Smooth muscle cell (in vitro differentiated cells): ENCODE measurements at regions not wholly inside any gene's neighbourhood (a gene's known extent, or its start where the extent isn't known, plus 50 kb on each side); places are given as distances from the start of the nearest gene placed in this dataset.

ENCODE experiments used
- DNase-seq: peaks from one replicate; lab custom pipeline; 2025; ENCODE audit not compliant: unreplicated experiment; lab: John Stamatoyannopoulos, UW
- H2AFZ ChIP-seq: fragments of 200-600 bp; sonication (generic); 2 replicates; pipeline ENCODE4 v1.6.0; 2016; ENCODE audit warnings: antibody characterized with exemption, low read depth, mild to moderate bottlenecking
- H3F3A ChIP-seq: fragments of 200-600 bp; sonication (generic); 2 replicates; pipeline ENCODE4 v1.6.0; 2017; ENCODE audit warnings: antibody characterized with exemption, low read depth
- H3K27ac ChIP-seq: fragments of 200-600 bp; sonication (generic); 2 replicates; pipeline ENCODE4 v1.5.1; 2016; ENCODE audit warnings: low read depth, mild to moderate bottlenecking
- H3K27me3 ChIP-seq: fragments of 200-600 bp; sonication (generic); 2 replicates; pipeline ENCODE4 v1.6.1; 2016; ENCODE audit warnings: low read depth, mild to moderate bottlenecking
- H3K36me3 ChIP-seq: fragments of 200-600 bp; sonication (generic); 2 replicates; pipeline ENCODE4 v1.5.1; 2016; ENCODE audit warnings: low read depth
- H3K4me1 ChIP-seq: fragments of 200-600 bp; sonication (generic); 2 replicates; pipeline ENCODE4 v1.5.1; 2016; ENCODE audit warnings: low read depth
- H3K4me2 ChIP-seq: fragments of 200-600 bp; sonication (generic); 2 replicates; pipeline ENCODE4 v1.6.0; 2016; ENCODE audit warnings: mild to moderate bottlenecking
- H3K4me3 ChIP-seq: fragments of 200-600 bp; sonication (generic); 2 replicates; pipeline ENCODE4 v1.5.1; 2016; ENCODE audit warnings: mild to moderate bottlenecking
- H3K79me2 ChIP-seq: fragments of 200-600 bp; sonication (generic); 2 replicates; pipeline ENCODE4 v1.6.0; 2016; ENCODE audit warnings: low read depth, mild to moderate bottlenecking
- H3K9ac ChIP-seq: fragments of 200-600 bp; sonication (generic); 2 replicates; pipeline ENCODE4 v1.6.0; 2016; ENCODE audit warnings: low read depth
- H3K9me3 ChIP-seq: fragments of 200-600 bp; sonication (generic); replicated peaks from 2 replicates; pipeline ENCODE4 v1.5.1; 2016; ENCODE audit warnings: low read depth
- H4K20me1 ChIP-seq: fragments of 200-600 bp; sonication (generic); 2 replicates; pipeline ENCODE4 v1.6.0; 2016; ENCODE audit warnings: low read depth
- CTCF ChIP-seq: fragments of 200-600 bp; sonication (generic); IDR thresholded peaks from 2 replicates; pipeline ENCODE4 v1.5.1; 2017; ENCODE audit warnings: borderline replicate concordance, mild to moderate bottlenecking, antibody characterized with exemption; ENCODE audit not compliant: insufficient read depth, poor library complexity, severe bottlenecking
- WGBS: methylation state at CpG from one replicate; pipeline ENCODE4 v1.1.7; 2016; ENCODE audit warnings: low lambda C conversion rate; 5-methylcytosine and 5-hydroxymethylcytosine counted together

DNA sequence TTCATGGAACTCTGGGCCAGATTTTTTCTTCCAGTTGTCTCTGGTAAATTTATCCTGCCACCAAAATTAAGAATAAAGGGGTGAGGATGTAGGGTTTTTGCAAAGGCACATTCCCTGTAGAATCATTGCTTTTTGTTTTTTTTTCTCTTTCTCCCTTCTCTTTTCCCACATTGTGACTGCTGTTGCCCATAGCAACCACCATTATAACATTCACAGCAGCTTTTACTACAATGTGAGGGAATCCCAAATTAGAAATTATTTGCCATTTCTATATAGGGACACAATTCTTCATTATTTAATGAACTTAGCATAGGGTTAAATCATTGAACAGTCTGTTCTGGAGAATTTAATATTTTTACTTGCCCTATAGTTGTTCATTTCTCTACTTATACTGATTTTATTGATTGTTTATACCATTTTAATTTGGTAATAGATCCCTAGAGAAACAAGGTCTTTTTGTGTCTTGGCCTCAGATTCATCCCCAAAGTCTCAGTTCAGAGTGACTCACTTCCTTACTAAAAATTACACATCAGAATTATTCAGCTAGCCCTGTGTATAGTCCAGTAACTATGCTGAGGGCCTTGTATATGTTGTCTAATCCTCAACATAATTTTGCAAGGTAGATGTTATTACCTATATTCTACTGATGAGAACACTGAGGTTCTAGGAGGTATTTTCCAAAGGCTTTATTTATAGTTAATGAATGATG lies 80.8 kb upstream of the ANK2 start:
- H3F3A ChIP-seq: no peaks in the 10 kb centered on the region
- TF ChIP-seq CTCF: no peak
- no peak overlapping the region for H3K4me2 ChIP-seq
- H3K79me2 ChIP-seq: no peaks in the 10 kb centered on the region
- H3K9ac ChIP-seq: no peak overlapping the region
- no peak overlapping the region for H3K27ac ChIP-seq
- no peaks in the 10 kb centered on the region for H3K9me3 ChIP-seq
- peaks cover 18% of the 10 kb centered on the region for H3K4me1 ChIP-seq
- H2AFZ ChIP-seq: no peak overlapping the region
- no peaks in the 10 kb centered on the region for H4K20me1 ChIP-seq
- no peaks in the 10 kb centered on the region for H3K27me3 ChIP-seq
- H3K4me3 ChIP-seq: no peak overlapping the region
- no peak for DNase-seq
- no peaks in the 10 kb centered on the region for H3K36me3 ChIP-seq

- H3K4me1 ChIP-seq: peaks cover 18% of the 10 kb centered on the region
- DNase-seq: no peak
- H3F3A ChIP-seq: no peaks in the 10 kb centered on the region
- H3K9ac ChIP-seq: no peak overlapping the region
- H3K27me3 ChIP-seq: no peaks in the 10 kb centered on the region
- no peak overlapping the region for H3K4me3 ChIP-seq
- no peak overlapping the region for H2AFZ ChIP-seq
- H3K27ac ChIP-seq: no peak overlapping the region
- no peaks in the 10 kb centered on the region for H4K20me1 ChIP-seq
- H3K9me3 ChIP-seq: no peaks in the 10 kb centered on the region
- no peaks in the 10 kb centered on the region for H3K36me3 ChIP-seq
- no peak overlapping the region for H3K4me2 ChIP-seq
- no peak for TF ChIP-seq CTCF
- no peaks in the 10 kb centered on the region for H3K79me2 ChIP-seq
- 89% methylated on average over 2 of the region's 2 CpGs for WGBS
Observed at GRCh38 chr4:112970903-112971302, 78.5 kb upstream of the ANK2 start.

DNA sequence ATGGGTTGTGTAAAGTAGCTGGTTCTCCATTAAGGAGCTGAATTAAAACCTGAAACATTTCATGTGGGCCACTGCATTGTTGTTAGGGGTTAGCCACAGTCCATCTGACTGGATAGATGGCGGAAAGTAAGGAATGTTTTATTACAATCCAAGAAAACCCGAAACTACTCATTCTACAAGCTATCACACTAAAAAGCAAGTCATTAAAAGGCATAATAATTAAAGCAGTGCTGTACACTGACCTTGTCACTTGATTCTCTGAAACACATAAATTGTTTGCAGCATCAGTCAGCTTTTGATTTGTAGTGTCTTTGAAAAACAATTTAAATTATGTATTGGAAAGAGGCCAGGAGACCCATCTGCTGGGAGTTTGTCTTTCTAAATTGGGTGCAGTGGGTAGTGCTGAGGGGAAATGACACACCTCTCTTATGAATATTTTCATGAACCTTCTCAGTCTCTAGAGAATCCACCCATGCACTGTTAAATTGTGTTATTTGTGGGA lies 75.7 kb upstream of the ANK2 start:
- no peak for DNase-seq
- Histone ChIP-seq H4K20me1 (no peaks in the 10 kb centered on the region), H3K27me3 (no peaks in the 10 kb centered on the region), H3F3A (no peaks in the 10 kb centered on the region), H2AFZ (no peak overlapping the region), H3K79me2 (no peaks in the 10 kb centered on the region), H3K4me2 (no peak overlapping the region), H3K9ac (no peak overlapping the region), H3K9me3 (no peaks in the 10 kb centered on the region), H3K36me3 (no peaks in the 10 kb centered on the region), H3K4me3 (no peak overlapping the region), H3K4me1 (peaks cover 10% of the 10 kb centered on the region), H3K27ac (no peak overlapping the region)
- WGBS: 98% methylated on average over 2 of the region's 2 CpGs
- TF ChIP-seq CTCF: no peak
